AG04449 (cell line): ENCODE measurements at regions not wholly inside any gene's neighbourhood (a gene's known extent, or its start where the extent isn't known, plus 50 kb on each side); places are given as distances from the start of the nearest gene placed in this dataset.

ENCODE experiments used
- CTCF ChIA-PET: fragments of 350-600 bp; formaldehyde crosslinking; extraction: SDS; loops from one replicate; lab custom pipeline; 2021; ENCODE audit warnings: antibody characterized with exemption; lab: Yijun Ruan, JAX
- POLR2A ChIA-PET: fragments of 400-600, 350-600 bp; formaldehyde crosslinking; extraction: SDS; loops from one replicate; lab custom pipeline; 2020; ENCODE audit warnings: antibody characterized with exemption, inconsistent platforms; lab: Yijun Ruan, JAX
- DNase-seq: peaks from one replicate; pipeline ENCODE4 v3.0.0-alpha.2; 2010; ENCODE audit warnings: low read depth, low spot score
- H3K4me3 ChIP-seq: 2 replicates; pipeline ENCODE4 v1.5.1; 2011; ENCODE audit warnings: low read depth, mild to moderate bottlenecking, control low read depth, low read length
- CTCF ChIP-seq: IDR thresholded peaks from one replicate; pipeline ENCODE4 v1.5.1; 2011; ENCODE audit warnings: mild to moderate bottlenecking, moderate library complexity, low read length, control low read depth, inconsistent platforms; ENCODE audit not compliant: insufficient read depth; ENCODE audit errors: missing control alignments

- CTCF ChIA-PET = no interaction called here
- no peak overlapping the region for H3K4me3 ChIP-seq
- TF ChIP-seq CTCF = no peak
- DNase-seq = no peak
- POLR2A ChIA-PET = no interaction called here
These were observed 374.9 kb upstream of the PBX1 start for GRCh38 chr1:164183854-164184635.

- ChIA-PET CTCF (no interaction called here), POLR2A (no interaction called here)
- DNase-seq = no peak
- TF ChIP-seq CTCF = no peak
- H3K4me3 ChIP-seq = no peak overlapping the region
These were observed 372.1 kb upstream of the PBX1 start for GRCh38 chr1:164186881-164187280.

GRCh38 chr1:164188497-164188896 lies 370.5 kb upstream of the PBX1 start:
- DNase-seq = no peak
- ChIA-PET POLR2A (no interaction called here), CTCF (no interaction called here)
- no peak overlapping the region for H3K4me3 ChIP-seq
- no peak for TF ChIP-seq CTCF

- no peak for TF ChIP-seq CTCF
- ChIA-PET CTCF (no interaction called here), POLR2A (no interaction called here)
- no peak for DNase-seq
- H3K4me3 ChIP-seq = no peak overlapping the region
These were observed 367.8 kb upstream of the PBX1 start for GRCh38 chr1:164191191-164191590.

- TF ChIP-seq CTCF = no peak
- DNase-seq = no peak
- POLR2A ChIA-PET = no interaction called here
- H3K4me3 ChIP-seq = no peak overlapping the region
- CTCF ChIA-PET = no interaction called here
These were observed 348.7 kb upstream of the PBX1 start for GRCh38 chr1:164210211-164210739.

GRCh38 chr1:164223378-164223777 lies 335.6 kb upstream of the PBX1 start:
- POLR2A ChIA-PET = no interaction called here
- CTCF ChIA-PET = no interaction called here
- no peak overlapping the region for H3K4me3 ChIP-seq
- DNase-seq = no peak
- no peak for TF ChIP-seq CTCF
